ENCODE measurements at regions not wholly inside any gene's neighbourhood (a gene's known extent, or its start where the extent isn't known, plus 50 kb on each side); places are given as distances from the start of the nearest gene placed in this dataset.

GRCh38 chr5:90312027-90312426 lies 97.5 kb downstream of the CETN3 start:
- Histone ChIP-seq H3K9ac (ENCODE audit: low read length) (no peak overlapping the region), H2AFZ (ENCODE audit: low read length) (0 out of 2 replicates have a peak overlapping the region, but pooled peaks have one; percentile 20), H3K27me3 (ENCODE audit: low read length) (no peaks in the 10 kb centered on the region), H3K4me1 (ENCODE audit: low read length) (no peaks in the 10 kb centered on the region), H3K27ac (ENCODE audit: low read length) (no peak overlapping the region), H3K4me2 (ENCODE audit: low read depth, low read length, poor library complexity, severe bottlenecking) (no peak overlapping the region), H3K4me3 (ENCODE audit: low read length) (no peak overlapping the region), H3K9me3 (ENCODE audit: low read length) (no peaks in the 10 kb centered on the region), H3K36me3 (ENCODE audit: insufficient read depth, low read length) (no peaks in the 10 kb centered on the region), H3K9me2 (replicated peaks; ENCODE audit: insufficient read depth, low read length) (no peaks in the 10 kb centered on the region), H4K20me1 (ENCODE audit: insufficient read depth, low read depth, low read length) (no peaks in the 10 kb centered on the region), H3K79me2 (ENCODE audit: low read length) (no peaks in the 10 kb centered on the region)
- DNase-seq = no peak

- H3K79me2 ChIP-seq (ENCODE audit: low read length) = no peaks in the 10 kb centered on the region
- no peaks in the 10 kb centered on the region for H3K4me1 ChIP-seq (ENCODE audit: low read length)
- no peak overlapping the region for H3K4me2 ChIP-seq (ENCODE audit: low read depth, low read length, poor library complexity, severe bottlenecking)
- H4K20me1 ChIP-seq (ENCODE audit: insufficient read depth, low read depth, low read length) = no peaks in the 10 kb centered on the region
- no peaks in the 10 kb centered on the region for H3K9me3 ChIP-seq (ENCODE audit: low read length)
- no peak overlapping the region for H3K9ac ChIP-seq (ENCODE audit: low read length)
- H3K9me2 ChIP-seq (replicated peaks; ENCODE audit: insufficient read depth, low read length) = no peaks in the 10 kb centered on the region
- H3K27me3 ChIP-seq (ENCODE audit: low read length) = no peaks in the 10 kb centered on the region
- no peak for DNase-seq
- H3K27ac ChIP-seq (ENCODE audit: low read length) = no peak overlapping the region
- H2AFZ ChIP-seq (ENCODE audit: low read length) = no peak overlapping the region
- no peak overlapping the region for H3K4me3 ChIP-seq (ENCODE audit: low read length)
- no peaks in the 10 kb centered on the region for H3K36me3 ChIP-seq (ENCODE audit: insufficient read depth, low read length)
Observed at GRCh38 chr5:90311401-90311800, 98.2 kb downstream of the CETN3 start.

GRCh38 chr5:90308787-90309585 lies 100.6 kb downstream of the CETN3 start:
- H3K9me2 ChIP-seq (replicated peaks; ENCODE audit: insufficient read depth, low read length) = no peaks in the 10 kb centered on the region
- H3K9ac ChIP-seq (ENCODE audit: low read length) = no peak overlapping the region
- no peaks in the 10 kb centered on the region for H3K4me1 ChIP-seq (ENCODE audit: low read length)
- H3K27ac ChIP-seq (ENCODE audit: low read length) = no peak overlapping the region
- H3K36me3 ChIP-seq (ENCODE audit: insufficient read depth, low read length) = no peaks in the 10 kb centered on the region
- no peaks in the 10 kb centered on the region for H4K20me1 ChIP-seq (ENCODE audit: insufficient read depth, low read depth, low read length)
- no peak for DNase-seq
- H3K79me2 ChIP-seq (ENCODE audit: low read length) = no peaks in the 10 kb centered on the region
- no peak overlapping the region for H3K4me2 ChIP-seq (ENCODE audit: low read depth, low read length, poor library complexity, severe bottlenecking)
- H3K27me3 ChIP-seq (ENCODE audit: low read length) = no peaks in the 10 kb centered on the region
- H3K4me3 ChIP-seq (ENCODE audit: low read length) = no peak overlapping the region
- H2AFZ ChIP-seq (ENCODE audit: low read length) = no peak overlapping the region
- H3K9me3 ChIP-seq (ENCODE audit: low read length) = no peaks in the 10 kb centered on the region

GRCh38 chr5:90307782-90308181 lies 101.8 kb downstream of the CETN3 start:
- H4K20me1 ChIP-seq (ENCODE audit: insufficient read depth, low read depth, low read length) = no peaks in the 10 kb centered on the region
- no peak overlapping the region for H3K4me3 ChIP-seq (ENCODE audit: low read length)
- H2AFZ ChIP-seq (ENCODE audit: low read length) = no peak overlapping the region
- no peaks in the 10 kb centered on the region for H3K27me3 ChIP-seq (ENCODE audit: low read length)
- no peaks in the 10 kb centered on the region for H3K9me2 ChIP-seq (replicated peaks; ENCODE audit: insufficient read depth, low read length)
- no peaks in the 10 kb centered on the region for H3K4me1 ChIP-seq (ENCODE audit: low read length)
- no peaks in the 10 kb centered on the region for H3K9me3 ChIP-seq (ENCODE audit: low read length)
- H3K4me2 ChIP-seq (ENCODE audit: low read depth, low read length, poor library complexity, severe bottlenecking) = no peak overlapping the region
- H3K79me2 ChIP-seq (ENCODE audit: low read length) = no peaks in the 10 kb centered on the region
- no peak overlapping the region for H3K27ac ChIP-seq (ENCODE audit: low read length)
- no peak overlapping the region for H3K9ac ChIP-seq (ENCODE audit: low read length)
- no peaks in the 10 kb centered on the region for H3K36me3 ChIP-seq (ENCODE audit: insufficient read depth, low read length)
- no peak for DNase-seq

- H4K20me1 ChIP-seq (ENCODE audit: insufficient read depth, low read depth, low read length) = no peaks in the 10 kb centered on the region
- H3K4me3 ChIP-seq (ENCODE audit: low read length) = no peak overlapping the region
- DNase-seq = no peak
- H3K36me3 ChIP-seq (ENCODE audit: insufficient read depth, low read length) = no peaks in the 10 kb centered on the region
- H3K9ac ChIP-seq (ENCODE audit: low read length) = no peak overlapping the region
- H3K4me2 ChIP-seq (ENCODE audit: low read depth, low read length, poor library complexity, severe bottlenecking) = no peak overlapping the region
- no peaks in the 10 kb centered on the region for H3K79me2 ChIP-seq (ENCODE audit: low read length)
- H3K9me2 ChIP-seq (replicated peaks; ENCODE audit: insufficient read depth, low read length) = no peaks in the 10 kb centered on the region
- no peak overlapping the region for H3K27ac ChIP-seq (ENCODE audit: low read length)
- no peaks in the 10 kb centered on the region for H3K4me1 ChIP-seq (ENCODE audit: low read length)
- H3K9me3 ChIP-seq (ENCODE audit: low read length) = no peaks in the 10 kb centered on the region
- H3K27me3 ChIP-seq (ENCODE audit: low read length) = no peaks in the 10 kb centered on the region
- no peak overlapping the region for H2AFZ ChIP-seq (ENCODE audit: low read length)
Observed at GRCh38 chr5:90307322-90307721, 102.2 kb downstream of the CETN3 start.

GRCh38 chr5:90306613-90307012 lies 102.9 kb downstream of the CETN3 start:
- Histone ChIP-seq H3K9ac (ENCODE audit: low read length) (no peak overlapping the region), H3K36me3 (ENCODE audit: insufficient read depth, low read length) (no peaks in the 10 kb centered on the region), H3K27ac (ENCODE audit: low read length) (no peak overlapping the region), H3K4me3 (ENCODE audit: low read length) (no peak overlapping the region), H3K9me2 (replicated peaks; ENCODE audit: insufficient read depth, low read length) (no peaks in the 10 kb centered on the region), H4K20me1 (ENCODE audit: insufficient read depth, low read depth, low read length) (no peaks in the 10 kb centered on the region), H3K79me2 (ENCODE audit: low read length) (no peaks in the 10 kb centered on the region), H2AFZ (ENCODE audit: low read length) (no peak overlapping the region), H3K4me1 (ENCODE audit: low read length) (no peaks in the 10 kb centered on the region), H3K27me3 (ENCODE audit: low read length) (no peaks in the 10 kb centered on the region), H3K9me3 (ENCODE audit: low read length) (no peaks in the 10 kb centered on the region), H3K4me2 (ENCODE audit: low read depth, low read length, poor library complexity, severe bottlenecking) (no peak overlapping the region)
- no peak for DNase-seq

- Histone ChIP-seq H3K79me2 (ENCODE audit: low read length) (no peaks in the 10 kb centered on the region), H3K27ac (ENCODE audit: low read length) (no peak overlapping the region), H3K4me3 (ENCODE audit: low read length) (no peak overlapping the region), H3K4me1 (ENCODE audit: low read length) (no peaks in the 10 kb centered on the region), H3K4me2 (ENCODE audit: low read depth, low read length, poor library complexity, severe bottlenecking) (no peak overlapping the region), H2AFZ (ENCODE audit: low read length) (no peak overlapping the region), H3K9ac (ENCODE audit: low read length) (no peak overlapping the region), H3K36me3 (ENCODE audit: insufficient read depth, low read length) (no peaks in the 10 kb centered on the region), H4K20me1 (ENCODE audit: insufficient read depth, low read depth, low read length) (no peaks in the 10 kb centered on the region), H3K27me3 (ENCODE audit: low read length) (no peaks in the 10 kb centered on the region), H3K9me2 (replicated peaks; ENCODE audit: insufficient read depth, low read length) (no peaks in the 10 kb centered on the region), H3K9me3 (ENCODE audit: low read length) (no peaks in the 10 kb centered on the region)
- no peak for DNase-seq
Observed at GRCh38 chr5:90305041-90305720, 104.4 kb downstream of the CETN3 start.

GRCh38 chr5:90301248-90301647 lies 108.3 kb downstream of the CETN3 start:
- no peak overlapping the region for H3K4me2 ChIP-seq (ENCODE audit: low read depth, low read length, poor library complexity, severe bottlenecking)
- H3K36me3 ChIP-seq (ENCODE audit: insufficient read depth, low read length) = no peaks in the 10 kb centered on the region
- DNase-seq = no peak
- H3K9me2 ChIP-seq (replicated peaks; ENCODE audit: insufficient read depth, low read length) = no peaks in the 10 kb centered on the region
- H4K20me1 ChIP-seq (ENCODE audit: insufficient read depth, low read depth, low read length) = no peaks in the 10 kb centered on the region
- no peaks in the 10 kb centered on the region for H3K79me2 ChIP-seq (ENCODE audit: low read length)
- H3K9ac ChIP-seq (ENCODE audit: low read length) = no peak overlapping the region
- H3K27me3 ChIP-seq (ENCODE audit: low read length) = no peaks in the 10 kb centered on the region
- no peaks in the 10 kb centered on the region for H3K9me3 ChIP-seq (ENCODE audit: low read length)
- H2AFZ ChIP-seq (ENCODE audit: low read length) = no peak overlapping the region
- H3K4me3 ChIP-seq (ENCODE audit: low read length) = no peak overlapping the region
- no peak overlapping the region for H3K27ac ChIP-seq (ENCODE audit: low read length)
- no peaks in the 10 kb centered on the region for H3K4me1 ChIP-seq (ENCODE audit: low read length)

Measured in Karpas-422 (cell line).